MM.1S (cell line): ENCODE measurements at regions not wholly inside any gene's neighbourhood (a gene's known extent, or its start where the extent isn't known, plus 50 kb on each side); places are given as distances from the start of the nearest gene placed in this dataset.
"Not testable (repeated sequence)": the region's sequence is repeated elsewhere in the genome, so short reads cannot be mapped to it uniquely, and the experiment has no call there.

Experiments
- DNase-seq: peaks from one replicate; pipeline ENCODE4 v3.0.0-alpha.2; 2015
- H2AFZ ChIP-seq: fragments of 300-600 bp; sonication (generic); 2 replicates; pipeline ENCODE4 v1.6.0; 2016; ENCODE audit warnings: antibody characterized with exemption, low read length
- H3F3A ChIP-seq: fragments of 300-600 bp; sonication (generic); 2 replicates; pipeline ENCODE4 v1.6.1; 2016; ENCODE audit warnings: mild to moderate bottlenecking, antibody characterized with exemption, low read length, moderate library complexity, mixed read lengths; ENCODE audit not compliant: insufficient read depth
- H3K27ac ChIP-seq: fragments of 300-600 bp; sonication (generic); 2 replicates; pipeline ENCODE4 v1.5.1; 2016; ENCODE audit warnings: mild to moderate bottlenecking, low read length
- H3K27me3 ChIP-seq: fragments of 300-600 bp; sonication (generic); replicated peaks from 2 replicates; pipeline ENCODE4 v1.6.0; 2016; ENCODE audit warnings: low read length; ENCODE audit not compliant: insufficient read depth
- H3K36me3 ChIP-seq: fragments of 300-600 bp; sonication (generic); replicated peaks from 2 replicates; pipeline ENCODE4 v1.6.1; 2016; ENCODE audit warnings: mild to moderate bottlenecking, low read length, mixed read lengths; ENCODE audit not compliant: insufficient read depth
- H3K4me1 ChIP-seq: fragments of 300-600 bp; sonication (generic); 2 replicates; pipeline ENCODE4 v1.6.1; 2016; ENCODE audit warnings: low read length, mixed read lengths
- H3K4me2 ChIP-seq: fragments of 300-600 bp; sonication (generic); 2 replicates; pipeline ENCODE4 v1.6.0; 2016; ENCODE audit warnings: low read depth, low read length
- H3K4me3 ChIP-seq: fragments of 300-600 bp; sonication (generic); 2 replicates; pipeline ENCODE4 v1.5.1; 2016; ENCODE audit warnings: low read length, mixed read lengths
- H3K79me2 ChIP-seq: fragments of 300-600 bp; sonication (generic); 2 replicates; pipeline ENCODE4 v1.6.1; 2016; ENCODE audit warnings: mixed run types, low read length, mixed read lengths
- H3K9ac ChIP-seq: fragments of 300-600 bp; sonication (generic); 2 replicates; pipeline ENCODE4 v1.6.1; 2016; ENCODE audit warnings: low read length, mixed read lengths
- H3K9me2 ChIP-seq: fragments of 300-600 bp; sonication (generic); replicated peaks from 2 replicates; pipeline ENCODE4 v1.6.1; 2016; ENCODE audit warnings: mild to moderate bottlenecking, low read length, mixed read lengths; ENCODE audit not compliant: insufficient read depth
- H3K9me3 ChIP-seq: fragments of 300-600 bp; sonication (generic); replicated peaks from 2 replicates; pipeline ENCODE4 v1.6.1; 2016; ENCODE audit warnings: mild to moderate bottlenecking, low read length, mixed read lengths; ENCODE audit not compliant: insufficient read depth
- H4K20me1 ChIP-seq: fragments of 300-600 bp; sonication (generic); 2 replicates; pipeline ENCODE4 v1.6.1; 2016; ENCODE audit warnings: mild to moderate bottlenecking, low read length, moderate library complexity, mixed read lengths; ENCODE audit not compliant: insufficient read depth
- CTCF ChIP-seq: fragments of 300-600 bp; sonication (generic); IDR thresholded peaks from 2 replicates; pipeline ENCODE4 v1.5.1; 2016; ENCODE audit warnings: antibody characterized with exemption, low read length, mixed read lengths
- EZH2 ChIP-seq: fragments of 300-600 bp; sonication (generic); optimal IDR thresholded peaks from 2 replicates; pipeline ENCODE3; 2017; ENCODE audit warnings: low read depth, mild to moderate bottlenecking, antibody characterized with exemption, low read length, mixed read lengths
- EZH2phosphoT487 ChIP-seq: fragments of 300-600 bp; sonication (generic); IDR thresholded peaks from 2 replicates; pipeline ENCODE4 v1.6.1; 2018; ENCODE audit warnings: antibody characterized with exemption, low read length

GRCh38 chr21:36229181-36229580 lies 72.6 kb downstream of the DOP1B start:
- Histone ChIP-seq H3K27ac (no peak overlapping the region), H3K4me3 (no peak overlapping the region), H3K4me1 (no peaks in the 10 kb centered on the region)

GRCh38 chr21:36231444-36231843 lies 74.8 kb downstream of the DOP1B start:
- not testable (repeated sequence) for H3K9me2 ChIP-seq, H3K9me3 ChIP-seq, DNase-seq, H3K9ac ChIP-seq, H3K4me2 ChIP-seq, H2AFZ ChIP-seq, H3K4me1 ChIP-seq, H4K20me1 ChIP-seq, H3K4me3 ChIP-seq, H3K27me3 ChIP-seq, H3F3A ChIP-seq, H3K36me3 ChIP-seq, H3K27ac ChIP-seq, H3K79me2 ChIP-seq

More at GRCh38 chr21:36229181-36229580, 72.6 kb downstream of the DOP1B start:
- no peaks in the 10 kb centered on the region for H3K79me2 ChIP-seq
- H3F3A ChIP-seq = no peaks in the 10 kb centered on the region
- no peaks in the 10 kb centered on the region for H3K27me3 ChIP-seq
- no peak overlapping the region for H3K4me2 ChIP-seq
- no peak for DNase-seq
- no peaks in the 10 kb centered on the region for H3K9me2 ChIP-seq
- H2AFZ ChIP-seq = no peak overlapping the region
- no peaks in the 10 kb centered on the region for H4K20me1 ChIP-seq
- H3K36me3 ChIP-seq = no peaks in the 10 kb centered on the region
- no peak for TF ChIP-seq EZH2
- H3K9me3 ChIP-seq = no peaks in the 10 kb centered on the region
- no peak overlapping the region for H3K9ac ChIP-seq

- Histone ChIP-seq H3K4me2 (no peak overlapping the region), H3K9ac (no peak overlapping the region), H3K9me2 (no peaks in the 10 kb centered on the region), H3K27ac (no peak overlapping the region), H4K20me1 (no peaks in the 10 kb centered on the region), H3K4me1 (no peaks in the 10 kb centered on the region), H3F3A (no peaks in the 10 kb centered on the region), H3K4me3 (no peak overlapping the region), H3K27me3 (no peaks in the 10 kb centered on the region), H2AFZ (no peak overlapping the region), H3K79me2 (no peaks in the 10 kb centered on the region), H3K36me3 (no peaks in the 10 kb centered on the region), H3K9me3 (no peaks in the 10 kb centered on the region)
- no peak for TF ChIP-seq EZH2
- no peak for TF ChIP-seq CTCF
- TF ChIP-seq EZH2phosphoT487 = no peak
- DNase-seq = no peak
Observed at GRCh38 chr21:36232641-36233040, 76.0 kb downstream of the DOP1B start.

GRCh38 chr21:36235058-36235582 lies 78.5 kb downstream of the DOP1B start:
- DNase-seq = no peak
- H3K27ac ChIP-seq = no peak overlapping the region
- H3K4me2 ChIP-seq = no peak overlapping the region

More at GRCh38 chr21:36235058-36235582, 78.5 kb downstream of the DOP1B start:
- Histone ChIP-seq H3K36me3 (no peaks in the 10 kb centered on the region), H3K9me3 (no peaks in the 10 kb centered on the region), H3F3A (no peaks in the 10 kb centered on the region), H4K20me1 (no peaks in the 10 kb centered on the region), H3K9ac (no peak overlapping the region), H3K4me1 (no peaks in the 10 kb centered on the region), H2AFZ (no peak overlapping the region), H3K4me3 (no peak overlapping the region), H3K79me2 (no peaks in the 10 kb centered on the region), H3K9me2 (no peaks in the 10 kb centered on the region), H3K27me3 (no peaks in the 10 kb centered on the region)
- TF ChIP-seq EZH2phosphoT487 (no peak), CTCF (no peak), EZH2 (no peak)
